ENCODE measurements at regions not wholly inside any gene's neighbourhood (a gene's known extent, or its start where the extent isn't known, plus 50 kb on each side); places are given as distances from the start of the nearest gene placed in this dataset.

DNA sequence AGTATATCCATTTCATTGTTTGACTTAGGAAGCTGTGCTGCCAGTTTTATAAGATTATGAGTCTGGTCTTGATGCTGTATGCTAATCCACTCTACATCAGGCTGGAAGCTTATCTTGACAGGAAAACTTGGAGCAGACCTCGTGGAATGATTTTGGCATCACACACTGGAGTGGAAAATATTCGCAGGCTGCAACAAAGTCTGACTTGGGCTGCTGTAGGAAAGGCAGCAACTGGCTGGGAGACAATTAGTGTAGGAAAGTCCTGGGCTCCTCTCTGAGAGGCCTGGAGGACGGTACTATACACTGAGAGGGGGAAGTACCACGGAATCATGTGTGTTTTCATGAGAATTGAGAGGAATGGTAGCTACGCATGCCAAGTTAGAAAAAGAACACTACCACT is 383.7 kb downstream of the ETNK1 start:
- TF ChIP-seq ZNF311 (tag by site-specific recombination; IDR thresholded peaks at IDR 0.05; ENCODE audit: borderline replicate concordance) = no peak
- TF ChIP-seq, protein P1, sequence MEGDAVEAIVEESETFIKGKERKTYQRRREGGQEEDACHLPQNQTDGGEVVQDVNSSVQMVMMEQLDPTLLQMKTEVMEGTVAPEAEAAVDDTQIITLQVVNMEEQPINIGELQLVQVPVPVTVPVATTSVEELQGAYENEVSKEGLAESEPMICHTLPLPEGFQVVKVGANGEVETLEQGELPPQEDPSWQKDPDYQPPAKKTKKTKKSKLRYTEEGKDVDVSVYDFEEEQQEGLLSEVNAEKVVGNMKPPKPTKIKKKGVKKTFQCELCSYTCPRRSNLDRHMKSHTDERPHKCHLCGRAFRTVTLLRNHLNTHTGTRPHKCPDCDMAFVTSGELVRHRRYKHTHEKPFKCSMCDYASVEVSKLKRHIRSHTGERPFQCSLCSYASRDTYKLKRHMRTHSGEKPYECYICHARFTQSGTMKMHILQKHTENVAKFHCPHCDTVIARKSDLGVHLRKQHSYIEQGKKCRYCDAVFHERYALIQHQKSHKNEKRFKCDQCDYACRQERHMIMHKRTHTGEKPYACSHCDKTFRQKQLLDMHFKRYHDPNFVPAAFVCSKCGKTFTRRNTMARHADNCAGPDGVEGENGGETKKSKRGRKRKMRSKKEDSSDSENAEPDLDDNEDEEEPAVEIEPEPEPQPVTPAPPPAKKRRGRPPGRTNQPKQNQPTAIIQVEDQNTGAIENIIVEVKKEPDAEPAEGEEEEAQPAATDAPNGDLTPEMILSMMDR (tag by site-specific recombination; IDR thresholded peaks at IDR 0.05) = no peak
